Dedifferentiated amniotic fluid mesenchymal stem cell (primary cell): ENCODE measurements at regions not wholly inside any gene's neighbourhood (a gene's known extent, or its start where the extent isn't known, plus 50 kb on each side); places are given as distances from the start of the nearest gene placed in this dataset.
"Not testable (repeated sequence)": the region's sequence is repeated elsewhere in the genome, so short reads cannot be mapped to it uniquely, and the experiment has no call there.

Source experiments
- DNase-seq: peaks from one replicate; pipeline ENCODE4 v3.0.0-alpha.2; 2016; ENCODE audit errors: extremely low spot score

DNA sequence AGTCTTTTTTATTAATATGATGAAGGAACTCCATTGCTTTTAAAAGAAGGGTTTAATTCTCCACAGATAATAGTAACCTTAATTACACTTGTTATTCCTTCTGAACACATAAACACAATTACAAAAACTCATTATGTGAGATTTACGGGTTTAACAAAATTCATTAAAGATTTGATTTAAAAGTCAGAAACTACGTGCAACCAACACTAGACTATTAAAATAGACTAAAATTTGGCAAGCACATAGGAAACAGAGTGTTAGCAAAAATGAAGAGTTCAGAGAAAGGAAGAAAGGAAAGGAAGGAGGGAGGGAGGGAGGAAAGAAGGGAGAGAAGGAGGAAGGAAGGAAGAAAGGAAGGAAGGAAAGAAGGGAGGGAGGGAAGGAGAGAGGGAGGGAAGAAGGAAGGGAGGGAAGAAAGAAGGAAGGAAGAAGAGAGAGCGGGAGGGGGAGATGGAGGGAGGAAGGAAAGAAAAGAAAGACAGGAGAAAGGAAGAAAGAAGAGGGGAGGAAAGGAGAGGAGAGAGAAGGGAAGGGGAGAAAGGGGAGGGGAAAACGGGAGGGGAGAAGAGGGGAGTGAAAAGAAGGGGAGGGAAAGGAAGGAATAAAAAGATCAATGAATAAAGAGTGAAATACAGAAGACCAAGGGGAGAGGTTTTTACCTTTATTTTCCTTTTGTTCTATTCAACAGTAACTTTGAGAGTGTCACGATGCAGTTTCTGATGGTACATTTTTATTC is 123.4 kb upstream of the LYPLAL1 start:
- no peak for DNase-seq

DNA sequence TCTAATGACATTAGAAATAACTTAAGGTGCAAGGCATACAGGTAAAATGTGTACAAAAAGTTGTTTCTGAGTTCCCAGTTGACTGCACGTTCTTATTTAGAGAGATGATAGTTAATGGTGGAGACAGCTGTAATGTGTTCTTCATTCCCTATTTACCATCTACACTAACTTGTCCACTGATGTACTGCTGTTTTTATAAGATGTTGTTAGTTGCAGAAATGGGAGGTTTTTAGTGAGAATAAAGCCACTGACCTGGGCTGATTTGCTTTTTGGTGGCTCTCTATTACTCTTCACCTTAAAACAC is 122.9 kb upstream of the LYPLAL1 start:
- no peak for DNase-seq

DNA sequence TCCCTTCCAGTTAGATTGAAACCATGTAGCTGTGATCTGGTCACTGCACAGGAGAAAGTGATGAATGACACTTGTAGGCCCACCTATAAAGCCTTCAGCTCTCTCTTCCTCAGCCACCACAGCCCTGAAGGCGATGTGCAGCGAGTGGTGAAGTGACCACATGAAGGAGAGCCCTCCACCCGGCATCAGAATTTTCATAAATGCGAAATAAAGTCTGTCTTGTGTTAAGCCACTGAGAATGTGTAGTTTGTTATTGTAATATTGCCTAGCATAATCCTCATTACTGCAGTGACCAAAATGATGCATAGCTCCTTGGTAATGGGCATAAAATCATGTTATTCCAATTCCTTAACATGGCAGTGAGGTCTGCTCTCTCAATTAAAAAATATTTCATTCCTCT is 122.1 kb upstream of the LYPLAL1 start:
- DNase-seq, result no peak

DNA sequence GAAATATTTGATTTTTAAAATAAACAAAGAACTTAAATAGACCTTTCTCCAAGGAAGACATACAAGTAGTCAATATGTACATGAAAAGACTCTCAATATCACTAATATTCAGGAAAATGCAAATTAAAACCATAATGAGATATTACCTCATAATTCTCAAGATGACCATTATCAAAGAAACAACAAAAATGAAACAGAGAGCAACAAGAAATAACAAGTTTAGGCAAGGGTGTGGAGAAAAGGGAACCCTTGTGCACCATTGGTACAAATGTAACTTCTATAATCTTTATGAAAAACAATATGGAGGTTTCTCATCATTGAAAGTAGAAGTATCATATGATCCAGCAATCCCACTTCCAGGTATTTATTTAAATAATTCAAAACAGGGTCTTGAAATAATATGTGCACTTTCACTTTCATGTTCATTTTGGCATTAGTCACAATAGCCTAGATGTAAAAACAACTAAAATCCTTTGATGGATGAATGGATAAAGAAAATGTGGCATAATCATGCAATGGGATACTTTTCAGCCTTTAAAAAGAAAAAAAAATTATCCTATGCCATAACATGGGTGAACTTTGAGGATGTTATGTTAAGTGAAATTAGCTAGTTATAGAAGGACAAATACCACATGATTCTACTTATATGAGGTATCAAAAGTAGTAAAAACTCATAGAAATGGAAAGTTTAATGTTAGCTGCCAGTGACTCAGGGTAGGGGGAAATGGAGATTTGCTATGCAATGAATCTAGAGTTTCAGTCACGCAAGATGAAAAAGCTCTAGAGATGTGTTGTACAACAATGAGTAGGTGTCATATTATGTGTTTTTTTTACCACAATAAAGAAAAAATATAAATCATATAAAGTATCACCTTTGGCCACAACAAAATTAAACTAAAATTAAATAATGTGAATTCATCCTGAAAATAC is 114.5 kb upstream of the LYPLAL1 start:
- no peak for DNase-seq

DNA sequence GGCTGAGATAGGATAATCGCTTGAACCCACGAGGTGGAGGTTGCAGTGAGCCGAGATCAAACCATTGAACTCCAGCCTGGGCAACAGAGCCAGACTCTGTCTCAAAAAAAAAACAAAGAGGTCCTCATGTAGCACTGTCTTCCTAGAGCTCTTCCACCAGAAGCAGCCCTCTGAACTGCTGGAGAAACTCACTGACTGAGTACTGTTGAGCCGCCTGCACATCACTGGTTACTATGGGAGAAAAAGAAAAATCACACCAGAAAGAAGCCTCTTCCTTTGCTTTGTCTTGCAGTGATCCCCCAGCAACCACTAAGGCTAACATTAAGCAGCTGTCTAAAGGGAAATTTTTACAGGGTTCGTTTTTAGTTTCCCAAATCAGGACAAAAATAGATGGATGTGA is 112.9 kb upstream of the LYPLAL1 start:
- no peak for DNase-seq

DNA sequence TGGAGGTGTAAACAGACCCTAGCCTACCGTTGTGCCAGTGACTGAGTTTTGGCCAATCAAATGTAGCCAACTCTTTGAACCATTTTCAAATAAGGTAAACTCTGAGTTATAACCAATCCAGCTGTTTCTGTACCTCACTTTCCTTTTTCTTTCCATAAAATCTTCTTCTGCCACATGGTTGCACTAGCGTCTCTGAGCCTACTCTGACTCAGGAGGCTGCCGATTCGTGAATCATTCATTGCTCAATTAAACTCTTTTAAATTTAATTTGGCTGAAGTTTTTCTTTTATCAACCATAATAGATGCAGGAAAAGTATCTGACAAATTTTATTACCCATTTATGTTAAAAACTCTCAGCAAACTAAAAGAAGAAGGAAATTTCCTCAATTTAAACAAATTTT is 111.5 kb upstream of the LYPLAL1 start:
- DNase-seq, result no peak

DNA sequence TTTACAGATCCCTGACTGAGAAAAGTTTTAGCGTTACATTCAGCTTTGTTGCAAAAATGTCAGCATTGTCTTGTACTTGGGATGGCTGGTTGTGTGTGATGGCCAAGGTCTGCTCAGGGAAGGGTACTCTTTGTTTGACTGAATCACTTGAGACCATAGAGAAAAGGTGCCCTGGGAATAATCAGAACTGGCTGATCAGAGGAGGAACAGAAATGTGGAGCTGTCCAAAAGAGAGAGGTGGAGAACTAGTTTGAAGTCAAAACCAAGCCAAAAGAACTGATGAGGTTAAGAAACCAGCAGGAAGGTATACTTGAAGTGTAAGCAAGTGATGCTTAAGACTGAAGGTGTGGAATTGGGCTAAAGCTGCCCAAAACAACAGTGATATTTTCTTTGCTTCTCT is 107.6 kb upstream of the LYPLAL1 start:
- no peak for DNase-seq

DNA sequence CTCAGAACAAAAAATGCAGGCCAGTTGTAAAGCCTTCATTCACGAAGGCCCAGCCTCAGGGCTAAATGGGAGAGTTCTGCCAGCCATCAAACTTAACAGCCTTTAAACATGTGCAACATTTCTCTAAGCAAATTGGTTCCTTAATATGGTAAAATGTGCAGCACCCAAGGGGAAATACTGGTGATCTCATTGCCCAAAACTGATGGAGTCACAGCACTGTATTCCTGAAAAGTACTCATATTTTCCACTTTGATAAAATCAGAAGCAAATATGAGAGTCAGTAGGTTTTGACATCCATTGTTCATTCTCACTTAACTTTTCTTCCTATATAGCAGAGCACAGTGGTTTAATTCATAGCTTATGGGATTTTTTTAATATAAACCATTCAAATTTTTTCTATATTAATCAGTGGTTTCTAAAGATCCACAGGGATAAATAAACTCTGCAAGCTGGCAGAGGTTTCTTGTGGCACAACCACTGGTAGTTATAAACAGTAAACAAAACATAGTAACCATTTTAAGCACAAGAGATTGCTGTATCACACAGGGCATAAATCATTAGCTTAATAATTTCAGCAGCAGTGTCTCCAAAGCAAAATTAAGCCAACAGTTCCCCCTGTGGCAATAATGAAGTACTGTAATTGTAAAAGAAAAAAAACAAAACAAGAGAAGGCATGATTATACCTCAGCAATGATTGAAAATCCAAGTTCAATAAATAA is 106.9 kb upstream of the LYPLAL1 start:
- DNase-seq, result peak; percentile 71

DNA sequence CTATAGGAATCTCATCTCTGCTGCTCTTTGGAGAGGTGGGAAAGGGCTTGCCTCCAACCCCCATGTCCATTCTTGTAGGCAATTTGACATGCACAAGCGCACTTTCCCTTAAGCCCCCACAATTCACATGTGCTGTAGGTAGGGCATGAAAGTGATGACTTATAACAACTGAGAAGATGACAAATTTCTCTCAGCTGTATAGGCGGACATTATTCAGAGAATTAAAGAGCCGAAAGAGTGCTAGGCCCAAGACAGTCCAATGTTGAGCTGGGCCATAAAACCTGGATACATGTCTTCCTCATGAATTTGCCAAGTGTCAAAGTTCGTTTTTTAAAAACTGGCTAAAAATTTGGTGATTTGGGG is 106.3 kb upstream of the LYPLAL1 start:
- no peak for DNase-seq

DNA sequence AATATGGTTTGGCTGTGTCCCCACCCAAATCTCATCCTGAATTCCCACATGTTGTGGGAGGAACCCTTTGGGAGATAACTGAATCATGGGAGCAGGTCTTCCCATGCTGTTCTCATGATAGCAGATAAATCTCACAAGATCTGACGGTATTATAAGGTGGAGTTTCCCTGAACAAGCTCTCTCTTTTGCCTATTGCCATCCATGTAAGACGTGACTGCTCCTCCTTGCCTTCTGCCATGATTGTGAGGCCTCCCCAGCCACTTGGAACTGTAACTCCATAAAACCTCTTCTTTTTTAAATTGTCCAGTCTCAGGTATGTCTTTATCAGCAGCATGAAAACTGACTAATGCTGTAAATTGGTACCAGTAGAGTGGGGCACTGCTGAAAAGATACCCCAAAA is 103.3 kb upstream of the LYPLAL1 start:
- DNase-seq, result not testable (repeated sequence)

DNA sequence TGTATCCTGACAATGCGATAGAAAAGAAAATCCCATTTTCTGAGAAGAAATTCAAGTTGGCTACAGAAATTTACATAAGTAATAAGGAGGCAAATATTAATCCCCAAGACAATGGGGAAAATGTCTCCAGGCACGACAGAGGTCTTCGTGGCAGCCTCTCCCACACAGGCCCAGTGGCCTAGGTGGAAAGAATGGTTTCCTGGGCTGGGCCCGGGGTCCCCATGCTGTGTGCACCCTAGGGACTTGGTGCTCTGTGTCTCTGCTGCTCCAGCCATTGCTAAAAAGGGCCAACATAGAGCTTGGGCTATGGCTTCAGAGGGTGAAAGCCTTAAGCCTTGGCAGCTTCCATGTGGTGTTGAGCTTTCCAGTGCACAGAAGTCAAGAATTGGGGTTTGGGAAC is 102.5 kb upstream of the LYPLAL1 start:
- DNase-seq, result no peak

DNA sequence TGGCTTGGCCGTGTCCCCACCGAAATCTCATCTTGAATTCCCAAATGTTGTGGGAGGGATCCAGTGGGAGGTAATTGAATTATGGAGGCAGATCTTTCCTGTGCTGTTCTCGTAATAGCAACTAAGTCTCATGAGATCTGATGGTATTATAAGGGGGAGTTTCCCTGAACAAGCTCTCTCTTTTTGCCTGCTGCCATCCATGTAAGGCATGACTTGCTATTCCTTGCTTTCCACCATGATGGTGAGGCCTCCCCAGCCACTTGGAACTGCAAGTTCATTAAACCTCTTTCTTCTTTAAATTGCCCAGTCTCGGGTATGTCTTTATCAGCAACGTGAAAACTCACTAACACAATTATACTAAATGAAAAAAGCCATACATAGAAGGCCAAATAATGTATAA is 101.3 kb upstream of the LYPLAL1 start:
- DNase-seq, result no peak

DNA sequence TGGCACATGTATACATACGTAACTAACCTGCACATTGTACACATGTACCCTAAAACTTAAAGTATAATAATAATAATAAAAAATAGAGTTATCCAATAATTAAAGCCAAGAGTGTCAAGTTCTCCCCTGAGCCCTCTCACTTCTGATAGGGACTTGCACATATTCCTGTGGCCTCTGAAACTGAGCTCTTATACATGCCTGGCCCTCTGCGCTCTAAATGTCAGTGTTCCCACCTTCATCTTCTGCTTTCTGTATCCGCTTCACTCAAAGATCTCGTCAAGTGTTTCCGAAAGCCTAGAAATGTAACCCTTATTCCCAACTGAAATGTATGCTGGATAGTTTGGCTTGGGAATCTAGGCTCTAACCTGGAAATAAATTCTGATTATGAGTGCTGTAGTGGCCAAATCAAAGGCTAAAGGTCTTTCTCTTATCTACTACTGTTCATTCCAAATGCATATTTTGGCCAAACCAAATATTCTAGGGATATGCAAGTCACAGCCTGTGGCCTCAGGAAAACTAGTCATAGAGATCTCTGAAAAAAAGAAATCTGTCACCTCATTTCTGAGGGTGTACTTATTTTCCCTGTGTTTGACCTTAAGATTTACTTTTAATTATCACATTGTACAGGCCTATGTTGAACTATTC is 99.5 kb upstream of the LYPLAL1 start:
- no peak for DNase-seq

DNA sequence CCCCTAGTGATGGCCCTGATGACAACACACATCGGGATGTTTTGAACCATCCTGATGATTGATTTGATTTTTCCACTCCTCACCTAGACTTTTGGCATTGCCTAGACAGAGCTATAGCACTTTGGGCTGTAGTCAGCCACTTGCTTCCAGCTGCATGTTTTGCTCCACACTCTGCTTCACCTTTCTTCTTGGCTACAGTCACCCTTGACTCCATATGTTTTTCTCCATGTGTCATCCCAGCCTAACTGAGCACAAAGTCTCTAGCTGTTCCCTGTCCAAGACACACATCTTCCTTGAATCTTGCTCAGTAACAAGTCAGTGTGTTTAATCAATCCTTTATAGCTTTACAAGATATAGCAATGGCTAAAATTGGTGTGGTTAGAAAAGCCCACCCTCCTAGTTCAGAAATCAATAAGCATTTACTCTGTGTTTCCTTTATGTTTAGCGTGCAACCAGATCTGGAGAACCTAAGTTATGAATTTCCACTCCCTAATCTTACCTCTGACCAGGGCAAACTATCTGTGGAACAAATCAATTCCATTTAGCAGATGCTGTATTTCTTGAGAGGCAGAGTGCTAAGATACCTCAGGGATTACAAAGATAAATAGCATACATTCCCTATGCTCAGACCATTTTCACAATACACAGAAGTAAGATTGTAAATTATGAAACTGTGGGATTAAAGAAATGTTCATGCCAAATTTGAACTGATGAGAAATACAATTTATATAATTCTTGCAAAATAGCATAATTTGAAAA is 98.4 kb upstream of the LYPLAL1 start:
- no peak for DNase-seq

DNA sequence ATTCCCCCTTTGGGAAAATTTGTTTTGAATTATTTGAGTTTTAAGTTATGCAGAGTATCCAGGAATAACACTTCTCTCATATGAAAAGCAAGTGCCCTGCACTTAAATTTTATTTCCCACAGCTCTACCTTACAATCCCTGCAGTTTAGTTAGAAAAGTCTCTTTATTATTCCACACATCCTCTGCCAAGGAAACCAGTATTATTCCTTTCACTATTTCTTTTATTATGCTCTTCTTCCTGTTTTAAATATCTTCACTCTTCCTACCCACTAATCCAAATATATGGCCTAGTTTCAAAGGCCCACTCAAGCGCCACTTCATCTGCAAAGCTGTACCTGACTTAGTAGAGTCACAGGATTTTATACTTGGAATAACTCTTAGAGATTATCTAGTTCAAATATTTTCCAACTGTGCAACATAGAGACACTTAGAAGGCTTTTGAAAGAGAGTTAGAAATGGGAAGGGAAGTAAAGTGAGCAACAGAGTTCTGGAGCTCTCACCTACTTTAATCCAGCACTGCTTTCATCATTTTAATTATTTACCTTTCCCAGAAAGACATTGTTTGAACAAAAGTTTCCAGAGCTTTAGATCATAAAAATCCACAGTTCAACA is 97.2 kb upstream of the LYPLAL1 start:
- no peak for DNase-seq

DNA sequence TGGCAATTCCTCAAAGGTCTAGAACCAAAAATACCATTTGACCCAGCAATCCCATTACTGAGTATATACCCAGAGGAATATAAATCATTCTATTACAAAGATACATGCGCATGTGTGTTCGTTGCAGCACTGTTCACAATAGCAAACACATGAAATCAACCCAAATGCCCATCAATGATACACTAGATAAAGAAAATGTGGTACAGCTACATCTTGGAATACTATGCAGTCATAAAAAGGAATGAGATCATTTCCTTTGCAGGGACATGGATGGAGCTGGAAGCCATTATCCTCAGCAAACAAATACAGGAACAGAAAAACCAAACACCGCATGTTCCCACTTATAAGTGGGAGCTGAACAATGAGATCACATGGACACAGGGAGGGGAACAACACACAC is 95.9 kb upstream of the LYPLAL1 start:
- DNase-seq, result not testable (repeated sequence)

DNA sequence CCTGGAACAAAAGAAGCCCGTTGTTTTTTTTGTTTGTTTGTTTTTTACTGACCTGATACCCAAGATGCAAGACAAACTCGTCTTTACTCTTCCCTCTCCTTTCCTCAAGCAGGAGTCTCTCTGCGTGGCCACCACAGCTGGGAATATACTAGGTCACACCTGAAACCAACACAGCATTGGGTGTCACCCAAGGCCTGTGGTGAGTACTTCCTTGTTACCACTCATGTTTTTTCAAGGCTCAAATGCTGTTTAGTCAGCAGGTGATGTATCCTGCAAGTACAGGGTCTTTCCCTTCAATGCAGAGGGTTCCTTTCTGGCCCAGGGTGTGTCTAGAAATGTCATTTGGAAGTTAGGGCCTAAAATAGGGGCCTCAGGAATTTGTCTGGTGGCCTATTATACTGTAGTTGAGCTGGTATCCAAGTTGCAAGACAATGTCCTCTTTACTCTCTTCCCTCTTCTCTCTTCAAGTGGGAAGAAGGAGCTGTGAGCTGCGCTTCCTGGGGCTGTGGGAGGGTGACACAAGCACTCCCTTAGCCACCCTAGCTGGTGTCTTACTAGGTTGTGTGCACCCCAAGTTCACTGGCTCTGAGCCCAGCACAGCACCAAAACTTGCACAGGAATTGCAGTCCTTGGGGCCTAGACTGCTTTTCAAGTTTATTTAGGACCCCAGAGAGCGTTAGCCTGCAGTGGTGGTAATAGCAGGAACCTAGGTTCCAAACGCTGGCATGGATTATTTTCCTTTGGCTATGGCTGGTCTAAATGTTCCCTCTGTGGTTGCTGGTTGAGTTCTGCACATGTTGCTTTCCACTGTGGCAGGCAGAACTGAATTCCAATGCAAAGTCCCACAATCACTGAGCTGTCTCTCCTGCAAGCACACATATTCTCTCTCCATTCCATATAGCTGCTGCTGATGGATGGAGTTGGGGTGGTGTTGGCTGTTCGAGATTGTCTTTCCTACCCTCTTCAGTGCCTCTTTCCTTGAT is 91.4 kb upstream of the LYPLAL1 start:
- no peak for DNase-seq

DNA sequence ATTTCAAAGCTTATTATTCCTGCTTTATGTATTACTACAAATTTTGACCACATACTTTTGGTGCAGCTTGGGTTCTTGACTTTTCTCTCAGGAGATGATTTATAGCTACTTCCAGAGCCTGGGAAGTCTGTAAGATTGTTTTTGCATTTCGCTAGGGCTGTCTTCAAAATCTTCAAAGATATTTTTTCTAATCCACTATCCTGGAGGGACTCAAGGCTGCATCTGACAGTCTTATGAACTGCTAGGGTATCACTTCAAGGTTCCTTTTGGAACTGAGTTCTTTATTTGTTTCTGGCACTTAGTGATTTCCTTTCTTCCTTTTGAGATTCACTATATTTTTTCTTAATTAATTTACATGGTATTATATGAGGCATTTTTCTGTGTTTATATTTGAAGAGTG is 90.0 kb upstream of the LYPLAL1 start:
- DNase-seq, result no peak

DNA sequence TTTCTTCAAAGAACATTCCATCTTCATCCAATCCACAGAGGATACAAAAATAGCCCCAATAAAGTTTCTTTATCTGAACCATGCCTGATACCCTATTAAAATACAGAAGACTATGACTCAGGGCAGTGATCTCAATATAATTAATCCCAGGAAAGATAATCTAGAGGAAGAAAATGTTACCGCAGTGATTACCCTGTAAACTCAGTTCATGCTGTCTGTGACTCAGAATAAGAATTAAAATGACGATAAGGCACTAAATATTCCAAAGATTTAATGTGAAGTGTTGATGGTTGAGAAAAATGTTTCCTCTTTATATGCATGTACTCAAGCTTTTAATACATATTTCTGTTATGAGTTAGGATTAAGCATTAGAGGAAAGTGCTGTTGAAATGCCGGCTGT is 88.6 kb upstream of the LYPLAL1 start:
- peak; percentile 24 for DNase-seq

DNA sequence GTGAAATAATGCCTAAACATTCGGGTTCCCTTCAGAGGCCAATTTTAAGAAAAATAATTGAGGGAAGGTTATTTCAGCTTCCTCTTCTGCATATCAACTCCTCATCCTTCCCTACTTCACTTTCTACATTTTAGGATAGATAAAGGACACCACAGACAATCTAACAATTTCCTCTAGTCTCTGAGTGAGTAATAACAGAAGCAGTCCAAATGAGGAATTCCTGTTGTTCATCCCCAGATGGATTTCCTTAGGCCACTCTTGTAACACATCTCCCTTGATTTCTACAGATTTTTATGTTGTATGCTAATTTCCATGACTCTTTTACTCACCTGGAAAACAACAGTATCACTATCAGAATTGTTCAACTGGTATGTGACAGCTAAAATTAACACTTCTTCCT is 87.7 kb upstream of the LYPLAL1 start:
- no peak for DNase-seq
